ENCODE measurements at regions not wholly inside any gene's neighbourhood (a gene's known extent, or its start where the extent isn't known, plus 50 kb on each side); places are given as distances from the start of the nearest gene placed in this dataset.

- no peak for ATAC-seq
- WGBS (ENCODE audit: insufficient coverage, low coverage, low lambda C conversion rate, missing lambda C conversion rate), result 72% methylated on average over 8 of the region's 8 CpGs
- Histone ChIP-seq H3K27ac (no peak overlapping the region), H3K4me1 (peaks cover 0 to 10% (median 0%) of the 10 kb centered on the region in 4 donors), H3K9me3 (no peaks in the 10 kb centered on the region), H3K4me3 (no peak overlapping the region), H3K27me3 (no peaks in the 10 kb centered on the region), H3K36me3 (no peaks in the 10 kb centered on the region)
- intact Hi-C loops (cut with DNase I), result no loop called here
- no peak for DNase-seq
- TF ChIP-seq CTCF (IDR thresholded peaks at IDR 0.05) (no peak), POLR2A (IDR thresholded peaks at IDR 0.05) (no peak)
Measured at GRCh38 chr15:91609231-91609630, 244.3 kb upstream of the SLCO3A1 start.

GRCh38 chr15:91609966-91610365, 243.5 kb upstream of the SLCO3A1 start:
- Histone ChIP-seq H3K27me3 (no peaks in the 10 kb centered on the region), H3K4me3 (no peak overlapping the region), H3K9me3 (no peaks in the 10 kb centered on the region), H3K4me1 (peaks cover 0 to 10% (median 0%) of the 10 kb centered on the region in 4 donors), H3K36me3 (no peaks in the 10 kb centered on the region), H3K27ac (no peak overlapping the region)
- intact Hi-C loops (cut with DNase I), result no loop called here
- no peak for DNase-seq
- 93% methylated on average over 12 of the region's 12 CpGs for WGBS (ENCODE audit: insufficient coverage, low coverage, low lambda C conversion rate, missing lambda C conversion rate)
- no peak for ATAC-seq
- TF ChIP-seq POLR2A (IDR thresholded peaks at IDR 0.05) (no peak), CTCF (IDR thresholded peaks at IDR 0.05) (no peak)

- DNase-seq (peak; percentile 73 to 91 (median 82)), ATAC-seq (peak; percentile 98 to 99 (median 98))
- H3K27ac ChIP-seq, result peak overlapping the region in 1 of 3 donors; percentile 64
- H3K27me3 ChIP-seq, result no peaks in the 10 kb centered on the region
- no peaks in the 10 kb centered on the region for H3K36me3 ChIP-seq
- intact Hi-C loops (cut with DNase I), result no loop called here
- no peaks in the 10 kb centered on the region for H3K9me3 ChIP-seq
- no peak for TF ChIP-seq CTCF (IDR thresholded peaks at IDR 0.05)
- no peak overlapping the region for H3K4me3 ChIP-seq
- WGBS (ENCODE audit: insufficient coverage, low coverage, low lambda C conversion rate, missing lambda C conversion rate), result 36% methylated on average over 10 of the region's 10 CpGs
- H3K4me1 ChIP-seq, result peaks cover 0 to 10% (median 0%) of the 10 kb centered on the region in 4 donors
Measured at GRCh38 chr15:91611561-91612323, 241.8 kb upstream of the SLCO3A1 start.

- intact Hi-C loops (cut with DNase I), result no loop called here
- H3K36me3 ChIP-seq, result no peaks in the 10 kb centered on the region
- TF ChIP-seq CTCF (IDR thresholded peaks at IDR 0.05), result no peak
- no peak for TF ChIP-seq POLR2A (IDR thresholded peaks at IDR 0.05)
Measured at GRCh38 chr15:91620229-91620628, 233.3 kb upstream of the SLCO3A1 start.

More at GRCh38 chr15:91620229-91620628, 233.3 kb upstream of the SLCO3A1 start:
- H3K27ac ChIP-seq, result no peak overlapping the region
- ATAC-seq (no peak), DNase-seq (no peak)
- H3K4me3 ChIP-seq, result no peak overlapping the region
- H3K27me3 ChIP-seq, result no peaks in the 10 kb centered on the region
- no peaks in the 10 kb centered on the region for H3K9me3 ChIP-seq
- 37% methylated on average over 4 of the region's 4 CpGs for WGBS (ENCODE audit: insufficient coverage, low coverage, low lambda C conversion rate, missing lambda C conversion rate)
- H3K4me1 ChIP-seq, result no peaks in the 10 kb centered on the region
